Psoas muscle (tissue), 7 donors: ENCODE measurements at regions not wholly inside any gene's neighbourhood (a gene's known extent, or its start where the extent isn't known, plus 50 kb on each side); places are given as distances from the start of the nearest gene placed in this dataset.

Experiments
- ATAC-seq, 4 donors: fragments of 200-7000 bp; cut with Tn5 transposase; one replicate each; pipeline ENCODE4 v1.9.1; 2020; ENCODE audit warnings: moderate library complexity in 3 of 4, mild to moderate bottlenecking in 2 of 4
- DNase-seq, 2 donors: peaks; one replicate each; pipeline ENCODE4 v3.0.0-alpha.2; 2020
- H3K27ac ChIP-seq: fragments of 200-600 bp; one replicate; pipeline ENCODE4 v1.8.0; 2022
- H3K27me3 ChIP-seq, 3 donors: fragments of 200-600 bp in 1 of 3; one replicate each; pipeline versions ENCODE4 v1.6.1 to v1.8.0; 2013 to 2022; ENCODE audit warnings: low read length in 2 of 3, mild to moderate bottlenecking in 2 of 3, moderate library complexity in 1 of 3; ENCODE audit not compliant: insufficient read depth in 3 of 3
- H3K36me3 ChIP-seq, 2 donors: fragments of 200-600 bp in 1 of 2; one replicate each; pipeline versions ENCODE4 v1.6.1 to v1.8.0; 2013 to 2022; ENCODE audit warnings: low read depth in 1 of 2, mild to moderate bottlenecking in 1 of 2, moderate library complexity in 1 of 2; ENCODE audit not compliant: insufficient read depth in 1 of 2
- H3K4me1 ChIP-seq: fragments of 200-600 bp; one replicate; pipeline ENCODE4 v1.8.0; 2022
- H3K4me3 ChIP-seq: fragments of 200-600 bp; one replicate; pipeline ENCODE4 v1.8.0; 2022; ENCODE audit warnings: mild to moderate bottlenecking
- H3K9me3 ChIP-seq: fragments of 200-600 bp; one replicate; pipeline ENCODE4 v1.8.0; 2022
- CTCF ChIP-seq: fragments of 200-600 bp; IDR thresholded peaks from one replicate; pipeline ENCODE4 v1.8.0; 2022; ENCODE audit warnings: antibody characterized with exemption
- WGBS, 3 donors: extraction: QIAGEN DNeasy Blood & Tissue Kit; methylation state at CpG; one replicate each; pipeline versions ENCODE4 v1.1.6 to v1.1.7; 2013; 5-methylcytosine and 5-hydroxymethylcytosine counted together
- intact Hi-C, 2 donors: fragments of 100-400 bp; cut with DNase I; formaldehyde crosslinking; loops; one replicate each; pipeline versions ENCODE4 v1.11.0 to v1.14.2; 2022
- donor health status: healthy with polysubstance abuse.
- donor health status: DM: no; HTN: no; CAD: no; lungs with moderate emphysema.
- donor health status: Bipolar disorder and iron deficiency.
- donor health status: healthy.
- donor health status: DM: yes; HTN: yes; CAD: no.
- donor health status: DM: no; HTN: no; CAD: no.
- donor health status: DM: yes; HTN: yes; CAD: no.

- Histone ChIP-seq H3K4me1 (no peaks in the 10 kb centered on the region), H3K27ac (no peak overlapping the region), H3K27me3 (no peaks in the 10 kb centered on the region), H3K36me3 (no peaks in the 10 kb centered on the region), H3K9me3 (no peaks in the 10 kb centered on the region), H3K4me3 (no peak overlapping the region)
- DNase-seq, result no peak
- WGBS, 3 donors, result 72 to 82% (median 74%) methylated on average over 5 of the region's 5 CpGs
- intact Hi-C loops, result no loop called here
- no peak for TF ChIP-seq CTCF
- ATAC-seq, result no peak
Measured at GRCh38 chr2:181308766-181309515, 148.2 kb upstream of the ITGA4 start.

GRCh38 chr2:181309586-181309985, 147.6 kb upstream of the ITGA4 start:
- WGBS, 3 donors, result 77 to 80% (median 79%) methylated on average over 4 of the region's 4 CpGs
- H3K27me3 ChIP-seq, result no peaks in the 10 kb centered on the region
- TF ChIP-seq CTCF, result no peak
- H3K4me3 ChIP-seq, result no peak overlapping the region
- H3K4me1 ChIP-seq, result no peaks in the 10 kb centered on the region
- no peak overlapping the region for H3K27ac ChIP-seq
- no peaks in the 10 kb centered on the region for H3K9me3 ChIP-seq
- intact Hi-C loops, result no loop called here
- DNase-seq (no peak), ATAC-seq (no peak)
- no peaks in the 10 kb centered on the region for H3K36me3 ChIP-seq

- intact Hi-C loops, result no loop called here
- Histone ChIP-seq H3K27ac (no peak overlapping the region), H3K4me1 (no peaks in the 10 kb centered on the region), H3K9me3 (no peaks in the 10 kb centered on the region), H3K4me3 (no peak overlapping the region), H3K27me3 (no peaks in the 10 kb centered on the region), H3K36me3 (no peaks in the 10 kb centered on the region)
- WGBS, 3 donors, result 93 to 100% (median 96%) methylated on average over 1 of the region's 1 CpG
- TF ChIP-seq CTCF, result no peak
- no peak for ATAC-seq
- no peak for DNase-seq
Measured at GRCh38 chr2:181310967-181311366, 146.2 kb upstream of the ITGA4 start.

- no peak for TF ChIP-seq CTCF
- no peak overlapping the region for H3K4me3 ChIP-seq
- no peaks in the 10 kb centered on the region for H3K36me3 ChIP-seq
- intact Hi-C loops, result no loop called here
- no peaks in the 10 kb centered on the region for H3K9me3 ChIP-seq
- no peaks in the 10 kb centered on the region for H3K27me3 ChIP-seq
- WGBS, 3 donors, result 77 to 82% (median 81%) methylated on average over 4 of the region's 4 CpGs
- no peak for ATAC-seq
- H3K4me1 ChIP-seq, result no peaks in the 10 kb centered on the region
- no peak for DNase-seq
- no peak overlapping the region for H3K27ac ChIP-seq
Measured at GRCh38 chr2:181311837-181312236, 145.3 kb upstream of the ITGA4 start.

GRCh38 chr2:181312515-181312927, 144.7 kb upstream of the ITGA4 start:
- intact Hi-C loops, result no loop called here
- Histone ChIP-seq H3K27ac (no peak overlapping the region), H3K4me3 (no peak overlapping the region), H3K4me1 (no peaks in the 10 kb centered on the region), H3K9me3 (no peaks in the 10 kb centered on the region), H3K36me3 (no peaks in the 10 kb centered on the region), H3K27me3 (no peaks in the 10 kb centered on the region)
- 73 to 77% (median 76%) methylated on average over 7 of the region's 7 CpGs for WGBS, 3 donors
- ATAC-seq (no peak), DNase-seq (no peak)
- TF ChIP-seq CTCF, result no peak
